Bone marrow (tissue), 2 donors: ENCODE measurements at regions not wholly inside any gene's neighbourhood (a gene's known extent, or its start where the extent isn't known, plus 50 kb on each side); places are given as distances from the start of the nearest gene placed in this dataset.

Source experiments
- DNase-seq, 2 donors: peaks; one replicate each; lab custom pipeline; 2025; lab: John Stamatoyannopoulos, UW

GRCh38 chr5:77844623-77845323 is 68.6 kb upstream of the TBCA start:
- DNase-seq: no peak

- no peak for DNase-seq
Observed at GRCh38 chr5:77844373-77844622, 68.2 kb upstream of the TBCA start.

GRCh38 chr5:77843570-77844372 is 67.6 kb upstream of the TBCA start:
- DNase-seq: no peak

- no peak for DNase-seq
Observed at GRCh38 chr5:77842243-77842642, 66.1 kb upstream of the TBCA start.

- no peak for DNase-seq
Observed at GRCh38 chr5:77841616-77842015, 65.5 kb upstream of the TBCA start.

GRCh38 chr5:77840930-77841329 is 64.8 kb upstream of the TBCA start:
- no peak for DNase-seq

- no peak for DNase-seq
Observed at GRCh38 chr5:77839691-77840090, 63.6 kb upstream of the TBCA start.

GRCh38 chr5:77832938-77833337 is 56.8 kb upstream of the TBCA start:
- no peak for DNase-seq

GRCh38 chr5:77832166-77832770 is 56.1 kb upstream of the TBCA start:
- DNase-seq: no peak

GRCh38 chr5:77828445-77828844 is 52.3 kb upstream of the TBCA start:
- DNase-seq: no peak
